MCF 10A (cell line): ENCODE measurements at regions not wholly inside any gene's neighbourhood (a gene's known extent, or its start where the extent isn't known, plus 50 kb on each side); places are given as distances from the start of the nearest gene placed in this dataset.

Source experiments
- BruUV-seq: library from RNA; stranded (reverse); fragments of 400-500 nt; replicated peaks from 2 replicates; lab custom pipeline; 2021; lab: Mats Ljungman, UMichigan
- CTCF ChIA-PET: fragments of 300-600 bp; sonication (Branson Sonifier 250); formaldehyde crosslinking; extraction: SDS; loops from one replicate; lab custom pipeline; 2021; ENCODE audit warnings: antibody characterized with exemption, inconsistent platforms; lab: Yijun Ruan, JAX
- POLR2A ChIA-PET: fragments of 300-600, 350-650 bp; sonication (Branson Sonifier 250); formaldehyde crosslinking; extraction: SDS; loops from one replicate; lab custom pipeline; 2020; ENCODE audit warnings: antibody characterized with exemption, inconsistent platforms; lab: Yijun Ruan, JAX
- DNase-seq: peaks from one replicate; pipeline ENCODE4 v3.0.0-alpha.2; 2018; ENCODE audit not compliant: unreplicated experiment
- H3K27ac Mint-ChIP-seq: one replicate; pipeline ENCODE4 v1.8.0; 2022; ENCODE audit warnings: mild to moderate bottlenecking, low read depth, mixed read lengths; ENCODE audit not compliant: unreplicated experiment
- H3K27me3 Mint-ChIP-seq: one replicate; pipeline ENCODE4 v1.8.0; 2022; ENCODE audit warnings: mixed read lengths; ENCODE audit not compliant: insufficient read depth, unreplicated experiment
- H3K36me3 Mint-ChIP-seq: one replicate; pipeline ENCODE4 v1.8.0; 2022; ENCODE audit warnings: mild to moderate bottlenecking, moderate library complexity, mixed read lengths; ENCODE audit not compliant: insufficient read depth, unreplicated experiment
- H3K4me1 Mint-ChIP-seq: one replicate; pipeline ENCODE4 v1.8.0; 2022; ENCODE audit warnings: mixed read lengths; ENCODE audit not compliant: insufficient read depth, unreplicated experiment
- H3K4me3 Mint-ChIP-seq: one replicate; pipeline ENCODE4 v1.8.0; 2022; ENCODE audit warnings: mild to moderate bottlenecking, moderate library complexity, mixed read lengths; ENCODE audit not compliant: unreplicated experiment
- H3K9me3 Mint-ChIP-seq: one replicate; pipeline ENCODE4 v1.8.0; 2022; ENCODE audit warnings: mixed read lengths; ENCODE audit not compliant: unreplicated experiment
- CTCF ChIP-seq: fragments of 200-600 bp; IDR thresholded peaks from one replicate; pipeline ENCODE4 v1.8.0; 2022; ENCODE audit warnings: antibody characterized with exemption, mild to moderate bottlenecking; ENCODE audit not compliant: unreplicated experiment
- intact Hi-C: fragments of 100-400 bp; cut with micrococcal nuclease; formaldehyde crosslinking; loops from 2 replicates; pipeline ENCODE4 v1.14.1; 2022

- Mint-ChIP-seq H3K9me3 (no peaks in the 10 kb centered on the region), H3K27ac (no peak overlapping the region), H3K4me1 (peaks cover under 1% of the 10 kb centered on the region), H3K36me3 (no peaks in the 10 kb centered on the region), H3K4me3 (no peak overlapping the region), H3K27me3 (peaks cover 59% of the 10 kb centered on the region)
- ChIA-PET POLR2A (interaction anchor here (0.7 kb wide), 1 partner anchor 315 kb away, joined by 3 read pairs; no protein-coding TSS in a partner anchor), CTCF (interaction anchor here (0.5 to 1.1 kb wide), 2 partner anchors 119 to 187 kb away, joined by 3 read pairs; no protein-coding TSS in a partner anchor)
- TF ChIP-seq CTCF: no peak
- intact Hi-C loops: no loop called here
- no TSS peak for BruUV-seq
- DNase-seq: no peak
Observed at GRCh38 chr5:133681896-133682295, 69.6 kb upstream of the FSTL4 start.

GRCh38 chr5:133680830-133681565, 68.7 kb upstream of the FSTL4 start:
- no peak for TF ChIP-seq CTCF
- intact Hi-C loops: no loop called here
- no peaks in the 10 kb centered on the region for H3K9me3 Mint-ChIP-seq
- H3K27ac Mint-ChIP-seq: no peak overlapping the region
- peaks cover 50% of the 10 kb centered on the region for H3K27me3 Mint-ChIP-seq
- no peak overlapping the region for H3K4me3 Mint-ChIP-seq
- no TSS peak for BruUV-seq
- POLR2A ChIA-PET: interaction anchor here (0.7 kb wide), 1 partner anchor 314 kb away, joined by 3 read pairs; no protein-coding TSS in a partner anchor
- no peaks in the 10 kb centered on the region for H3K36me3 Mint-ChIP-seq
- H3K4me1 Mint-ChIP-seq: no peaks in the 10 kb centered on the region
- CTCF ChIA-PET: interaction anchor here (0.9 to 1.1 kb wide), 2 partner anchors 14 to 188 kb away, joined by 3 read pairs; no protein-coding TSS in a partner anchor
- no peak for DNase-seq

- Mint-ChIP-seq H3K36me3 (no peaks in the 10 kb centered on the region), H3K27ac (no peak overlapping the region), H3K4me3 (no peak overlapping the region), H3K4me1 (no peaks in the 10 kb centered on the region), H3K9me3 (no peaks in the 10 kb centered on the region), H3K27me3 (peaks cover 35% of the 10 kb centered on the region)
- POLR2A ChIA-PET: no interaction called here
- CTCF ChIA-PET: interaction anchor here (0.5 to 2.0 kb wide), 4 partner anchors 9 to 256 kb away, joined by 3 to 6 read pairs (median 3); no protein-coding TSS in a partner anchor
- no peak for TF ChIP-seq CTCF
- no TSS peak for BruUV-seq
- DNase-seq: no peak
- intact Hi-C loops: no loop called here
Observed at GRCh38 chr5:133679534-133679933, 67.2 kb upstream of the FSTL4 start.

- no peak for TF ChIP-seq CTCF
- H3K4me3 Mint-ChIP-seq: no peak overlapping the region
- no TSS peak for BruUV-seq
- CTCF ChIA-PET: no interaction called here
- POLR2A ChIA-PET: no interaction called here
- intact Hi-C loops: no loop called here
- H3K27ac Mint-ChIP-seq: no peak overlapping the region
- H3K27me3 Mint-ChIP-seq: peaks cover 46% of the 10 kb centered on the region
- DNase-seq: no peak
- no peaks in the 10 kb centered on the region for H3K4me1 Mint-ChIP-seq
- H3K36me3 Mint-ChIP-seq: no peaks in the 10 kb centered on the region
- H3K9me3 Mint-ChIP-seq: peaks cover 6% of the 10 kb centered on the region
Observed at GRCh38 chr5:133675376-133676154, 63.2 kb upstream of the FSTL4 start.
